ENCODE measurements at regions not wholly inside any gene's neighbourhood (a gene's known extent, or its start where the extent isn't known, plus 50 kb on each side); places are given as distances from the start of the nearest gene placed in this dataset.
"Not testable (repeated sequence)": the region's sequence is repeated elsewhere in the genome, so short reads cannot be mapped to it uniquely, and the experiment has no call there.

DNA sequence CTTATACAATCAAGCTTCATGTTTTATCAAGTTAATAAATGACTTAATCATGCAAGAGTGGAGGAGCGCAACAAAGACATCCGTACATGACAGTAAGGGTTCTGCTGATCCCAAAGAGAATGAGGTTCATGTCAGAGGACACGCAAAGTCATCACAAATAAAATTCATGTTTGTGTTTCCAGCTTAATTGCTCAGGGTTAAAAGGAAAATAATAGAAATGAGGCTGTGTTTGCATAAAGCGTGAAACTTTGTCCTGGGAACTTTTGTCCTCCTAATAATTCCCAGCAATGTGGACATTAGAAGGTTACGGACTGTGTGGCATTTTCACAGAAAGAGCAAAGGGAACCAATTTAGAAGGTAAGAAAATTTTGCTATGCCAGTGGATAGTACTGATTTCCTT is 237.3 kb downstream of the INHBA start:
- no peak for DNase-seq (ENCODE audit: low spot score)

DNA sequence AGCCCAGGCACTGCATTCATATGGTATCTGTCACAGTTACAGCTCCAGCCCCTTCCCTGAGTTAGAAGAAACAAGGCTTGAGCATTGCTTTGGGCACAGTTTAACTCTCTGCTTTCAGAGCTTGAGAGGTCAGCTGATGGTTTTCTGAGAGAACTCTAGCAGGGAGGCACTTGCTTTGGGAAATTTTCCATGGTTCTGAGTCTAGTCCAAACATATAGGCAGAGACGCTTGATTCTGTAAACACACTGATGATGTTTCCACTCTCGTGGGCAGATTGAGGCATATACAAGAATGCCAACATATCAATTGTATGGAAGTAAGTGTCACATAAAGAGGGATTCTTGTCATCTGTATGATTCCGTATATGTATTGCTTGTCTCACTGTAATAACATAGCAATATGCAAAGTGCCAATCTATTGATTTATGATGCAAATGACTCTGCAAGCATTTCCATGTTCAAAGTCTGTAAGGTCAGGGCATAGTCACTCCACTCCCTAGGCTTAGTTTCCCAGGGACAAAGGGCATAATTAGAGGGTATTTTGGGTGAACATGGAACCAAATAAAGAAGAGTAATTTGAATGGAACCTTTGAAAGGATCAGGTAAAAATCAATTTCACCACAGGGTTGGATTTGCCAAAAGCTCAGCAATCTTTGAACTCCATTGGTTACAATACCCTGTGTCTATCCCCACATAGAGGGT is 239.0 kb downstream of the INHBA start:
- DNase-seq (ENCODE audit: low spot score) = no peak

- no peak for DNase-seq (ENCODE audit: low spot score)
Observed at GRCh38 chr7:41459623-41460261, 243.1 kb downstream of the INHBA start.

GRCh38 chr7:41459183-41459582 is 243.7 kb downstream of the INHBA start:
- DNase-seq (ENCODE audit: low spot score) = no peak

DNA sequence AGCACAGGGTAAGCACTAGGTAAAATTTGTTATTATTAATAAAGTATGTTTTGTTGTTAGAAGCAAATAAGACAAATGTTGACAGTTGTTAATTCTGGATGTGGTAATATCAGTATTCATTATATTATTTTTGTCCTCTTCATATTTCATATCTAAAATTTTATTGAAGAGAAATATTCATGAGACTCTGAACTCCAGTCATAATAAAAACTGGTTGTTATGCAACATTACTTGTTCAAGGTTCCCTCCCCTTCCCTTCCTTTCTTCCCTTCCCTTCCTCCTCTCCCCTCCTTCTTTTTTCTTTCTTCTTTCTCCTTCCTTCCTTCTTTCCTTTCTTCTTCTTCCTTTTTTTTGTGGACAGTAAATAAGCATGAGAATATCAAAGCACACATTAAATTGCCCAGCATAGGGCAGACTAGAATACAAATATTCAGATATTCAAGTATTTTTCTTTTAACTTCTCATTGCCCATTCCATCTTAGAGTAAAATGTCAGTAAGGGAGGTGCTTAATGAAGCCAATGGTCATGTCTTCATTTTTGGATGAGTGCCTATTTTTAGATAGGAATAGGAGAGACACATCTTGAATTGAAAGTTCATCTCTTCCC is 245.0 kb downstream of the INHBA start:
- DNase-seq (ENCODE audit: low spot score) = no peak

DNA sequence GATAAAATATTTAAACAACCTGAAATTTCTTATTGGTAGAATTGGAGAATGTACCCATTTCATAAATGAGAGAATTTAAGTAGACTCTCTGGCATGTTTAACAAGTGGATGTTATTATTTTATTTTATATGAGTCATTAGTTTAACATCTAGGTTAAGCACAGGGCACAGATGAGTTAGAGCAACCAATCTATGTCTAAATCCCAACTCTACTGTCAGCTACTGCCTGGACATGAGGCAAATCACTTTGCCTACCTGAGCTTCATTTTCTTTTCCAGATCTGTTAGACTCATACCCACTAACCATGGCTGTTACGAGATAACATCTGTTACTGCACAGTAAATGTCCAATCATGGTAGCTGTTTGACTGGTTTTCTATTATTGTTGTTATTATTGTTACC is 251.1 kb downstream of the INHBA start:
- DNase-seq (ENCODE audit: low spot score) = no peak

GRCh38 chr7:41449694-41450093 is 253.2 kb downstream of the INHBA start:
- DNase-seq (ENCODE audit: low spot score) = no peak

GRCh38 chr7:41449286-41449685 is 253.6 kb downstream of the INHBA start:
- no peak for DNase-seq (ENCODE audit: low spot score)

- no peak for DNase-seq (ENCODE audit: low spot score)
Observed at GRCh38 chr7:41448104-41448503, 254.8 kb downstream of the INHBA start.

- no peak for DNase-seq (ENCODE audit: low spot score)
Observed at GRCh38 chr7:41447450-41448042, 255.3 kb downstream of the INHBA start.

DNA sequence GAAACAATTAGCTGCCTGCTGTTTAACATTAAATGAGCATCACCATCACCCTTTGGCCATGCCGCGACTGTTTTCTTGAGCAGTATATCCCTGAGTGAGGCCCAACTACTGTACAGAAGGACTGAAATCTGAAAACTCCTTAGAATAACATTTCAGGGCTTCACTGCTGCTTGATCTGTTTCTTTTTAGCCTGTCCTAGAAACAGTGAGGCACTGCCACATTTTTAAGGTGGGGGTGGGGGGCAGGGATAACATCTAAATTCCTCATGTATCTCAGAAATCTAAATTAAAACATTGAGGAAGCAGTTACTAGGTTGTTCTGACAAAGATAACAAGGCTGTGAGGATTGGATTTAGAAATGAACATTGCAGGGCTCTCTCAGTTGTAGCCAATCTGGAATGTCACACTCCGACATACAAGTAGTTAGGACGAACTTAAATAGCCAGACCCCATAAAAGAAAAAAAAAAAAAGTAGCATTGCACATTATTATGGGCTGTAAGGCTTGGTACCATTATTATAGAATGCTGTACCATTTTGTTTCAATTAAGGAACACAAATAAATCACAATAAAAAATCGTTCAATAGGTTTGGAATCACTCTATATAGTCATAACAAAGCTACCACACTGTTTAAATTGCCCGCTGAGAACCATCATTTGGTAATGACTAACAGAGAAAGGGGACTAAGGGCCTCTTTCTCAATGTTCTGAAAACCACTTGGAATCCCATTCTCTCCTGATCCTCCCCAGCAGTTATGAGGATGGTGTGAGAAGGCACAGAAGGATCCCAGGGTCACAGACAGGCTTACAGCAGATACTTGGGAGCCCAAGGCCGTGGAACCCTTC is 256.1 kb downstream of the INHBA start:
- no peak for DNase-seq (ENCODE audit: low spot score)

DNA sequence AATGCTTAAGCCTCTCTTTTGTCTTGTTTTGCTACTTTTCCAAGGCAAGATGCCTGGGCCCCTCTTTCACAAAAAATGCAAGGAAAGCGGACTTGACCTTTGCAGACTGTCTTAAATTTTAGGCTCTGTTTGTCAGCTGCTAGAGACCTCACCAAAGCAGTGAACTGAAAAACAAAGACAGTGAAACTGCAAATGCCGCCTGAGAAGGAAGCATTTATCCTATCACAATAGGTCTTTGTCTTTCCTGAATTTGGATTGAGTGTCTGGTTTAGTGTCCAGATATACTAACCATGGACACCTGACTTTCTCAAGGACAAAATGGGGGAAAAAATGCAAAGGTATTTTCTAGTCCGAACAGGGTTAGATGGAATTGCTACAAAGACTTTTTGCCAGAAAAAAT is 256.9 kb downstream of the INHBA start:
- DNase-seq (ENCODE audit: low spot score) = no peak

GRCh38 chr7:41445432-41445831 is 257.5 kb downstream of the INHBA start:
- DNase-seq (ENCODE audit: low spot score) = no peak

- DNase-seq (ENCODE audit: low spot score) = no peak
Observed at GRCh38 chr7:41439515-41439879, 263.4 kb downstream of the INHBA start.

DNA sequence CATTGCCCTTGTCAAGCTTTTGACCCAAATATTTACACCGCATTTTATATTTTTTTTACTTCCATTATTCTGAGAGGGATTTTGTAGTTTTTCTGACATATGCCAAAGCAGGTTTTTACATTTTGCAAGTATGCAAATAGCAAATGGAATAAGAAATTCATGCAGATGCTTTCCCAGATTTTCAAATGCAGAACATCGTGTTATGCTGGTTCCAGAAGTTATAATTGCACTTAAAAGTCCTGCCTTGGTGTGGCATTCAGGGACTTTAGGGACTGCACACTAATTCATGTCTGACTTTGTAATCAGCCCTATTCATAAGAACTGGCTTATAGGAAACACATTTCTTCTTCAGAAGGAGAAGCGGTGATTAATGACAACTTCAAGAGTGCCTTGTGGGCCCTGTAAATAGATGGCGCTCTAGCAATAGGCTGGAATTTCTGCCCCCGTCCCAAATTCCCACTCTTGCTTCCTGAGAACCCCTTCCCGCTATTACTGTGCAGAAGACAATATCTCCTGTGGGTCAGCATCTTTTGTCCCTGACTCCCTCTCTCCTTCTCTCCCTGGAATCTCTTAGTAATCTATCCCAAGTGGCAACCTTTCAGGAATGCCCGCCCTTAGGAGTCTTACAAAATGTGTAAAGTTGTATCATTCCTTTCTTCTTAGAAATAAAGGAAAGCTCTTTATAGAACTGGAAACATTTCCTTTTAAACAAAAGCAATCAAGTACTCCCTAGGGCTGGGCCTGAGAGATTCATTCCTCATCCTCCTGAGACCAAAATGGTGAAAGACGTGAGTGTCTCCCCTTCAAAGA is 264.0 kb downstream of the INHBA start:
- no peak for DNase-seq (ENCODE audit: low spot score)

GRCh38 chr7:41437257-41438196 is 265.4 kb downstream of the INHBA start:
- no peak for DNase-seq (ENCODE audit: low spot score)

DNA sequence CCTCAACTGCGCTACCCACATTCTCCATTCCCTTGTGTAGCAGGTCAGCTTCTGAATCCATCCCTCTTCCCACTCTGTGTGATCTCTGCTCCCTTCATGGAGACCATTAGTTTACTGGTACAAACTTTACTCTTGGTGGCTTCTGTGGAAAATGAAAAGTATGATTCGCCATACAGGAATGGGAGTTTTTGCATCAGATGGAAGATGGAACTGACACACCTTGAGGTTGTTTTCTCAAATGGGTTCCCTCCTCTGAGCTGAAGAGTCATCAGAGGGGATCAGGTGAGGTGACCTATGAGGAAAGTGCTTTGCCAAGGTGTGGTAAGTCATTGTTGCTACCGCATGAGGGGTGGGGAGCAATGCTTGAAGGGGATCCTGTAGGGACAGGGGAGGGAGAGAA is 266.8 kb downstream of the INHBA start:
- no peak for DNase-seq (ENCODE audit: low spot score)

- not testable (repeated sequence) for DNase-seq (ENCODE audit: low spot score)
Observed at GRCh38 chr7:41435020-41435419, 267.9 kb downstream of the INHBA start.

DNA sequence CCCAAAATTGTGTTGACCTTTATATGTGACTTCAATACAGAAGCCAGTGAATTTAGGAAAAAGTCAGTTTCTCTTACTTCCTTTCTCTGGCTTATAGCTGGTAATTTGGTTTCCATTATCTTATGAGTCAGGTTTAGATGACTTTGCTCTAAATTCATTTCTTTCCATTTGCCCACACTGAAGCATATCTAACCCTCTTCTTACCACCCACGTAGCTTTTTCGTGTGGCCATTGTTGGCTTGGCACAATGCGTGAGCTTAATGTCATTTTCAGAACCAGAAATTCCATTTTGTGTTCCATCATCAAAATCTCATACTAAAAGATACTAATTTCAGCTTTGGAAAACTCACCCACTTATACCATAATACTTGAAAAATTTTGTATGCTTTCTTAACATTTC is 271.2 kb downstream of the INHBA start:
- no peak for DNase-seq (ENCODE audit: low spot score)

DNA sequence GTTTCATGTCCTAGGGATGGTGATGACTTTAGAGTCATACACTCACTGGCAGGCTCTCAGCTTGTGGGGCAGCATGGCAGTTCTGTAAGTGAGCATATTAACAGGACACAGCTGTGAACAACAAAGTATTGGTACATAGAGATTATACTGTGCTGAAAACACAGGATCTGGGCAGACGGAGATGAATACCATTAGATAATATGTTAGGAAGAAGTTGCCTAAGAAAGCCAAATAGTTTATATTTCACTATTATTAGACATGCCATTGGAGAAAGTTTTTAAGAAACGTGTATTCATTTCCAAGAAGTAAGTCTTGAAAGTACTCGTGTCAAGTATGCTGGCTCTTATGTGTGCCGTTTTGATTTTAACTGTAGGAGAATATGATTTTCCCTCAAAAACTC is 274.5 kb downstream of the INHBA start:
- no peak for DNase-seq (ENCODE audit: low spot score)

Data from iPS-NIHi11 (cell line).